ENCODE measurements at regions not wholly inside any gene's neighbourhood (a gene's known extent, or its start where the extent isn't known, plus 50 kb on each side); places are given as distances from the start of the nearest gene placed in this dataset.
"Not testable (repeated sequence)": the region's sequence is repeated elsewhere in the genome, so short reads cannot be mapped to it uniquely, and the experiment has no call there.

GRCh38 chr6:130494729-130495128, 128.9 kb downstream of the TMEM200A start:
- intact Hi-C loops (cut with micrococcal nuclease): no loop called here
- Mint-ChIP-seq H3K36me3 (ENCODE audit: low read depth) (peaks cover 8% of the 10 kb centered on the region), H3K4me3 (no peak overlapping the region), H3K27me3 (ENCODE audit: insufficient read depth) (peaks cover 2% of the 10 kb centered on the region), H3K4me1 (ENCODE audit: low read depth) (peaks cover 8% of the 10 kb centered on the region), H3K9me3 (peaks cover 13% of the 10 kb centered on the region), H3K27ac (no peak overlapping the region)
- no peak for DNase-seq (ENCODE audit: low spot score)

- intact Hi-C loops (cut with micrococcal nuclease): no loop called here
- Mint-ChIP-seq H3K4me3 (no peak overlapping the region), H3K9me3 (peaks cover 8% of the 10 kb centered on the region), H3K4me1 (ENCODE audit: low read depth) (peaks cover 10% of the 10 kb centered on the region), H3K36me3 (ENCODE audit: low read depth) (peaks cover 13% of the 10 kb centered on the region), H3K27me3 (ENCODE audit: insufficient read depth) (peaks cover 4% of the 10 kb centered on the region), H3K27ac (no peak overlapping the region)
- no peak for DNase-seq (ENCODE audit: low spot score)
These were observed 134.9 kb downstream of the TMEM200A start for GRCh38 chr6:130500693-130501092.

- Mint-ChIP-seq H3K4me3 (no peak overlapping the region), H3K27me3 (ENCODE audit: insufficient read depth) (peaks cover 4% of the 10 kb centered on the region), H3K4me1 (ENCODE audit: low read depth) (peaks cover 23% of the 10 kb centered on the region), H3K36me3 (ENCODE audit: low read depth) (peaks cover 24% of the 10 kb centered on the region), H3K9me3 (peaks cover 8% of the 10 kb centered on the region), H3K27ac (no peak overlapping the region)
- DNase-seq (ENCODE audit: low spot score): no peak
- intact Hi-C loops (cut with micrococcal nuclease): no loop called here
These were observed 137.3 kb downstream of the TMEM200A start for GRCh38 chr6:130503146-130503545.

GRCh38 chr6:130505808-130506598, 140.2 kb downstream of the TMEM200A start:
- intact Hi-C loops (cut with micrococcal nuclease): no loop called here
- Mint-ChIP-seq H3K4me3 (no peak overlapping the region), H3K9me3 (peaks cover 11% of the 10 kb centered on the region), H3K4me1 (ENCODE audit: low read depth) (peaks cover 22% of the 10 kb centered on the region), H3K27ac (no peak overlapping the region), H3K27me3 (ENCODE audit: insufficient read depth) (no peaks in the 10 kb centered on the region), H3K36me3 (ENCODE audit: low read depth) (peaks cover 31% of the 10 kb centered on the region)
- no peak for DNase-seq (ENCODE audit: low spot score)

GRCh38 chr6:130507005-130507665, 141.3 kb downstream of the TMEM200A start:
- H3K4me3 Mint-ChIP-seq; H3K27me3 Mint-ChIP-seq (ENCODE audit: insufficient read depth); DNase-seq (ENCODE audit: low spot score); intact Hi-C loops (cut with micrococcal nuclease); H3K27ac Mint-ChIP-seq: not testable (repeated sequence)
- Mint-ChIP-seq H3K9me3 (peaks cover 16% of the 10 kb centered on the region), H3K4me1 (ENCODE audit: low read depth) (peaks cover 26% of the 10 kb centered on the region), H3K36me3 (ENCODE audit: low read depth) (peaks cover 35% of the 10 kb centered on the region)

GRCh38 chr6:130507666-130508028, 141.8 kb downstream of the TMEM200A start:
- peaks cover 29% of the 10 kb centered on the region for H3K4me1 Mint-ChIP-seq (ENCODE audit: low read depth)
- no peaks in the 10 kb centered on the region for H3K27me3 Mint-ChIP-seq (ENCODE audit: insufficient read depth)
- H3K4me3 Mint-ChIP-seq: no peak overlapping the region
- DNase-seq (ENCODE audit: low spot score): no peak
- intact Hi-C loops (cut with micrococcal nuclease): no loop called here
- peaks cover 16% of the 10 kb centered on the region for H3K9me3 Mint-ChIP-seq
- peaks cover 35% of the 10 kb centered on the region for H3K36me3 Mint-ChIP-seq (ENCODE audit: low read depth)
- no peak overlapping the region for H3K27ac Mint-ChIP-seq

- Mint-ChIP-seq H3K4me3 (peak overlapping the region; percentile 64), H3K4me1 (ENCODE audit: low read depth) (peaks cover 65% of the 10 kb centered on the region)
These were observed 148.0 kb downstream of the TMEM200A start for GRCh38 chr6:130513770-130514169.

GRCh38 chr6:130514712-130515111, 148.9 kb downstream of the TMEM200A start:
- no peak for DNase-seq (ENCODE audit: low spot score)
- H3K4me3 Mint-ChIP-seq: no peak overlapping the region
- H3K27ac Mint-ChIP-seq: peak overlapping the region; percentile 82
- H3K9me3 Mint-ChIP-seq: peaks cover 45% of the 10 kb centered on the region
- no peaks in the 10 kb centered on the region for H3K27me3 Mint-ChIP-seq (ENCODE audit: insufficient read depth)
- intact Hi-C loops (cut with micrococcal nuclease): loop anchor here (5.0 to 10.0 kb wide), 5 partner anchors 147 to 1022 kb away; partner anchors contain the start of gene TMEM200A
- peaks cover 65% of the 10 kb centered on the region for H3K4me1 Mint-ChIP-seq (ENCODE audit: low read depth)
- peaks cover 37% of the 10 kb centered on the region for H3K36me3 Mint-ChIP-seq (ENCODE audit: low read depth)

More at GRCh38 chr6:130513770-130514169, 148.0 kb downstream of the TMEM200A start:
- peak overlapping the region; percentile 84 for H3K27ac Mint-ChIP-seq
- peaks cover 41% of the 10 kb centered on the region for H3K36me3 Mint-ChIP-seq (ENCODE audit: low read depth)
- peaks cover 45% of the 10 kb centered on the region for H3K9me3 Mint-ChIP-seq
- H3K27me3 Mint-ChIP-seq (ENCODE audit: insufficient read depth): no peaks in the 10 kb centered on the region
- intact Hi-C loops (cut with micrococcal nuclease): loop anchor here (1.0 to 10.0 kb wide), 7 partner anchors 63 to 1021 kb away; partner anchors contain the start of gene TMEM200A
- DNase-seq (ENCODE audit: low spot score): peak; percentile 82

GRCh38 chr6:130515306-130515705, 149.5 kb downstream of the TMEM200A start:
- Mint-ChIP-seq H3K36me3 (ENCODE audit: low read depth) (peaks cover 37% of the 10 kb centered on the region), H3K4me1 (ENCODE audit: low read depth) (peaks cover 66% of the 10 kb centered on the region), H3K27ac (peak overlapping the region; percentile 82), H3K4me3 (no peak overlapping the region), H3K27me3 (ENCODE audit: insufficient read depth) (no peaks in the 10 kb centered on the region), H3K9me3 (peaks cover 47% of the 10 kb centered on the region)
- intact Hi-C loops (cut with micrococcal nuclease): loop anchor here (5.0 to 10.0 kb wide), 3 partner anchors 193 to 831 kb away; no protein-coding TSS in a partner anchor
- no peak for DNase-seq (ENCODE audit: low spot score)

- Mint-ChIP-seq H3K27ac (peak overlapping the region; percentile 90), H3K4me3 (peak overlapping the region; percentile 55), H3K4me1 (ENCODE audit: low read depth) (peaks cover 73% of the 10 kb centered on the region), H3K27me3 (ENCODE audit: insufficient read depth) (no peaks in the 10 kb centered on the region), H3K9me3 (peaks cover 56% of the 10 kb centered on the region), H3K36me3 (ENCODE audit: low read depth) (peaks cover 43% of the 10 kb centered on the region)
- DNase-seq (ENCODE audit: low spot score): no peak
- intact Hi-C loops (cut with micrococcal nuclease): loop anchor here (1.0 to 10.0 kb wide), 7 partner anchors 106 to 832 kb away; no protein-coding TSS in a partner anchor
These were observed 150.8 kb downstream of the TMEM200A start for GRCh38 chr6:130516604-130517003.

GRCh38 chr6:130517444-130517931, 151.7 kb downstream of the TMEM200A start:
- Mint-ChIP-seq H3K36me3 (ENCODE audit: low read depth) (peaks cover 41% of the 10 kb centered on the region), H3K27ac (peak overlapping the region; percentile 90), H3K9me3 (peaks cover 58% of the 10 kb centered on the region), H3K27me3 (ENCODE audit: insufficient read depth) (no peaks in the 10 kb centered on the region), H3K4me1 (ENCODE audit: low read depth) (peaks cover 67% of the 10 kb centered on the region), H3K4me3 (no peak overlapping the region)
- DNase-seq (ENCODE audit: low spot score): peak; percentile 24
- intact Hi-C loops (cut with micrococcal nuclease): loop anchor here (1.0 to 10.0 kb wide), 7 partner anchors 105 to 833 kb away; no protein-coding TSS in a partner anchor

- no peak overlapping the region for H3K4me3 Mint-ChIP-seq
- intact Hi-C loops (cut with micrococcal nuclease): loop anchor here (5.0 to 10.0 kb wide), 3 partner anchors 196 to 834 kb away; no protein-coding TSS in a partner anchor
- peak overlapping the region; percentile 24 for H3K27ac Mint-ChIP-seq
- H3K36me3 Mint-ChIP-seq (ENCODE audit: low read depth): peaks cover 47% of the 10 kb centered on the region
- no peaks in the 10 kb centered on the region for H3K27me3 Mint-ChIP-seq (ENCODE audit: insufficient read depth)
- peaks cover 66% of the 10 kb centered on the region for H3K9me3 Mint-ChIP-seq
- H3K4me1 Mint-ChIP-seq (ENCODE audit: low read depth): peaks cover 59% of the 10 kb centered on the region
- no peak for DNase-seq (ENCODE audit: low spot score)
These were observed 152.8 kb downstream of the TMEM200A start for GRCh38 chr6:130518588-130518987.

GRCh38 chr6:130520221-130520620, 154.4 kb downstream of the TMEM200A start:
- H3K4me3 Mint-ChIP-seq: no peak overlapping the region
- H3K36me3 Mint-ChIP-seq (ENCODE audit: low read depth): peaks cover 48% of the 10 kb centered on the region
- H3K27ac Mint-ChIP-seq: no peak overlapping the region
- H3K9me3 Mint-ChIP-seq: peaks cover 67% of the 10 kb centered on the region
- peaks cover 61% of the 10 kb centered on the region for H3K4me1 Mint-ChIP-seq (ENCODE audit: low read depth)
- no peak for DNase-seq (ENCODE audit: low spot score)
- intact Hi-C loops (cut with micrococcal nuclease): no loop called here
- no peaks in the 10 kb centered on the region for H3K27me3 Mint-ChIP-seq (ENCODE audit: insufficient read depth)

All from activated T-helper 1 cell treated with anti-CD3 and anti-CD28 coated beads, Interleukin-12 subunit alpha, Interleukin-12 subunit beta, Interleukin-2, Interleukin-4 antibody, amounts not matched to agents 30 ng/mL and 10 ng/mL and 1 ng/mL, durations not matched to agents 14 hours and 24 hours and 36 hours (primary cell).